ENCODE measurements at regions not wholly inside any gene's neighbourhood (a gene's known extent, or its start where the extent isn't known, plus 50 kb on each side); places are given as distances from the start of the nearest gene placed in this dataset.

DNA sequence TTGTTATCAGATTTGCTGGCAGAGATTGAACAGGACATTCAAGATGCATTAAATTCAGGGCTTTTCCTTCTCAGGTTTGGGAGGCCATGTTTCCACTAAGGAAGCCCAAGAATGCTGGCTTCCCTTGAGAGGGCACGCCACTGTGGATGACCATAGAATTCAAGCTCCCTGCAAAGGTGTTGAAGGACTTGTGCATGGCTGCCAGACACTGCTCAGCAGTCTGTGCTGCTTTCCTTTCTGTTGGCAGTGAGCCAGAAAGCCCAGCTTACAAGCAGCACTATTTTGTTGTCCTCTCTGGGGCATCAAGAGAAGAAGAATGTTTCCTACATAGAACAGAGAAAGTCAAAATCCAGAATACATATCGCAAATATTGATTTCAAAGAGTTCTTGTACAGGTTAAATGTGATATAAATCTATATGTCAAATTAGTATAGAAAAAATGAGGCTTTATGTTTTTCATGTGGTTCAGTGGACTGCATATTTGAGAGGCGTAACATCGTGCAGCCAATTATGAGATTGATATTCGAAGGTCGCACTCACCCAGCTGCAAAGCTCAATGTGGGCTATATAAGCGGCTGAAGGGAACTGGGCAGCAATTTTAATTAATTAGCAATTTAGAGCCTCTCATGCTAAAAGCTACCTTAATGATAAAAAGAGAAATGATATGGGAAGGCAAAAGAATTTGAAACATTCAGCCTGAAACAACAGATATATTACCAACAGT lies 103.1 kb upstream of the ISL1 start:
- DNase-seq (ENCODE audit: low spot score in 2 of 2, unreplicated experiment in 2 of 2) = peak; percentile 41 to 60
- peaks cover 33% of the 10 kb centered on the region for H3K4me1 Mint-ChIP-seq
- no peaks in the 10 kb centered on the region for H3K36me3 Mint-ChIP-seq
- TF ChIP-seq, protein P1, sequence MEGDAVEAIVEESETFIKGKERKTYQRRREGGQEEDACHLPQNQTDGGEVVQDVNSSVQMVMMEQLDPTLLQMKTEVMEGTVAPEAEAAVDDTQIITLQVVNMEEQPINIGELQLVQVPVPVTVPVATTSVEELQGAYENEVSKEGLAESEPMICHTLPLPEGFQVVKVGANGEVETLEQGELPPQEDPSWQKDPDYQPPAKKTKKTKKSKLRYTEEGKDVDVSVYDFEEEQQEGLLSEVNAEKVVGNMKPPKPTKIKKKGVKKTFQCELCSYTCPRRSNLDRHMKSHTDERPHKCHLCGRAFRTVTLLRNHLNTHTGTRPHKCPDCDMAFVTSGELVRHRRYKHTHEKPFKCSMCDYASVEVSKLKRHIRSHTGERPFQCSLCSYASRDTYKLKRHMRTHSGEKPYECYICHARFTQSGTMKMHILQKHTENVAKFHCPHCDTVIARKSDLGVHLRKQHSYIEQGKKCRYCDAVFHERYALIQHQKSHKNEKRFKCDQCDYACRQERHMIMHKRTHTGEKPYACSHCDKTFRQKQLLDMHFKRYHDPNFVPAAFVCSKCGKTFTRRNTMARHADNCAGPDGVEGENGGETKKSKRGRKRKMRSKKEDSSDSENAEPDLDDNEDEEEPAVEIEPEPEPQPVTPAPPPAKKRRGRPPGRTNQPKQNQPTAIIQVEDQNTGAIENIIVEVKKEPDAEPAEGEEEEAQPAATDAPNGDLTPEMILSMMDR (IDR thresholded peaks at IDR 0.05; ENCODE audit: unreplicated experiment) = no peak
- no peak overlapping the region for H3K4me3 Mint-ChIP-seq
- H3K27me3 Mint-ChIP-seq (ENCODE audit: low read depth) = no peaks in the 10 kb centered on the region
- peak overlapping the region; percentile 74 for H3K27ac Mint-ChIP-seq
- H3K9me3 Mint-ChIP-seq = peaks cover 4% of the 10 kb centered on the region

DNA sequence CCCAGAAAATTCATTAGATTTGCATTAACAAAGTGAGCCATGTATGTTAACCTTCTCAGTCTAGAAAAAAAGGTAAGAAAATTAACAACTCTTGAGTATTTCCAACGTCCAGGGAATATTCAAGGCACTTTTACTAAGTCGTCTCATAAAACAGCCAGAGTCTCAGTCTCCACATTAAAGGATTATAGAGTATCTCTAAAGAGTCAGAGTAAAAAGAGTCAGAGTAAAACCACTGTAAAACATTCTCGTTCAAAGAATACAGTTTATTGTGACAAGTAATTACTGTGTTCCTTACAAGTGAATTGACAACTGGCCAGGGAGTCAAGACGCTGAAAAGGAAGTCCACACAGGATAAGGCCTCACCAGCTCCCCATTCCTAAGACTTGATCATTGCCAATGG lies 97.2 kb upstream of the ISL1 start:
- DNase-seq (ENCODE audit: low spot score in 2 of 2, unreplicated experiment in 2 of 2) = no peak
- Mint-ChIP-seq H3K9me3 (no peaks in the 10 kb centered on the region), H3K27me3 (ENCODE audit: low read depth) (no peaks in the 10 kb centered on the region), H3K4me1 (peaks cover 27% of the 10 kb centered on the region), H3K36me3 (no peaks in the 10 kb centered on the region), H3K27ac (peak overlapping the region; percentile 53), H3K4me3 (no peak overlapping the region)
- TF ChIP-seq, protein P1 (IDR thresholded peaks at IDR 0.05; ENCODE audit: unreplicated experiment) = no peak

DNA sequence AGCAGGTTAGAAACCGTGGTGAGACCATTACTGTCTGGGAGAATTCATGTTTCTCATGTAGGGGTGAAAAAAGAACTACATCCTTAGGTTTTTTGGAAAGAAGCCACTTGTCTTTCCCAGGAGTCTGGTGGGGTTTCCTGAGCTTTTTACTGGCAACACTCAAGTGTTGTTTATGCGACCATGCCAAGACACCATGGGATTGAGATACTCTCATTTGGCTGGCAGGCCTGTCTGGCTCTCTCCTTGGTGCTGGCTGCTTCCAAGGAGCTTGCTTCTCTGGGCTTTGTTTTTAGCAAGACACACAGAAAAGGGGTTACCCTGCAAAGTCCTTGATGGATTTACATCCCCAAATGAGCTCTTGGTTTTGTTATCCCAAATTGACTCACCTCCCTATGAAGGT lies 80.9 kb upstream of the ISL1 start:
- H3K27me3 Mint-ChIP-seq (ENCODE audit: low read depth) = no peaks in the 10 kb centered on the region

DNA sequence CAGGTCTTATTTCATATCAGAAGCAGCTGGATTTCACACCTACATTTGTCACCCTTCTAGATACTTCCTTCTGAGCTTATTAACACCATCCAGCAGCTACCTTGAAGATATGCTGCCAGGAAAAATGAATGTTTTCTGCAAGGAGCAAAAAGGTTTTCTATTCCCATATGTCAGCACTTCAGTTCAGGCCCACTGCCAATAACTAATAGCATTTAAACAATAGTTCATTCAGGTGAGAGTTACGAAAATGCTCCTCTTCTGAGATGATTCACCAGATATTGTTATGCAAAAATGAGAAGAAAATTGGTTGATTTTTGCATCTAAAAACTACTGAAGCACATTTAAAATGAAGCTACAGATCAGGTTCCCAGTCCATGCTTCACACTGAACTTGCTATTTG lies 56.4 kb upstream of the ISL1 start:
- DNase-seq (ENCODE audit: low spot score in 2 of 2, unreplicated experiment in 2 of 2) = no peak
- no peaks in the 10 kb centered on the region for H3K27me3 Mint-ChIP-seq (ENCODE audit: low read depth)
- TF ChIP-seq, protein P1 (IDR thresholded peaks at IDR 0.05; ENCODE audit: unreplicated experiment) = no peak
- H3K4me3 Mint-ChIP-seq = no peak overlapping the region
- H3K9me3 Mint-ChIP-seq = no peaks in the 10 kb centered on the region
- H3K27ac Mint-ChIP-seq = no peak overlapping the region
- H3K36me3 Mint-ChIP-seq = no peaks in the 10 kb centered on the region
- H3K4me1 Mint-ChIP-seq = no peaks in the 10 kb centered on the region

More for the DNA sequence above, 80.9 kb upstream of the ISL1 start:
- DNase-seq (ENCODE audit: low spot score in 2 of 2, unreplicated experiment in 2 of 2) = no peak
- Mint-ChIP-seq H3K36me3 (peaks cover 8% of the 10 kb centered on the region), H3K9me3 (peaks cover 21% of the 10 kb centered on the region), H3K4me1 (no peaks in the 10 kb centered on the region), H3K4me3 (no peak overlapping the region), H3K27ac (no peak overlapping the region)
- TF ChIP-seq, protein P1 (IDR thresholded peaks at IDR 0.05; ENCODE audit: unreplicated experiment) = no peak
